ENCODE measurements at regions not wholly inside any gene's neighbourhood (a gene's known extent, or its start where the extent isn't known, plus 50 kb on each side); places are given as distances from the start of the nearest gene placed in this dataset.

DNA sequence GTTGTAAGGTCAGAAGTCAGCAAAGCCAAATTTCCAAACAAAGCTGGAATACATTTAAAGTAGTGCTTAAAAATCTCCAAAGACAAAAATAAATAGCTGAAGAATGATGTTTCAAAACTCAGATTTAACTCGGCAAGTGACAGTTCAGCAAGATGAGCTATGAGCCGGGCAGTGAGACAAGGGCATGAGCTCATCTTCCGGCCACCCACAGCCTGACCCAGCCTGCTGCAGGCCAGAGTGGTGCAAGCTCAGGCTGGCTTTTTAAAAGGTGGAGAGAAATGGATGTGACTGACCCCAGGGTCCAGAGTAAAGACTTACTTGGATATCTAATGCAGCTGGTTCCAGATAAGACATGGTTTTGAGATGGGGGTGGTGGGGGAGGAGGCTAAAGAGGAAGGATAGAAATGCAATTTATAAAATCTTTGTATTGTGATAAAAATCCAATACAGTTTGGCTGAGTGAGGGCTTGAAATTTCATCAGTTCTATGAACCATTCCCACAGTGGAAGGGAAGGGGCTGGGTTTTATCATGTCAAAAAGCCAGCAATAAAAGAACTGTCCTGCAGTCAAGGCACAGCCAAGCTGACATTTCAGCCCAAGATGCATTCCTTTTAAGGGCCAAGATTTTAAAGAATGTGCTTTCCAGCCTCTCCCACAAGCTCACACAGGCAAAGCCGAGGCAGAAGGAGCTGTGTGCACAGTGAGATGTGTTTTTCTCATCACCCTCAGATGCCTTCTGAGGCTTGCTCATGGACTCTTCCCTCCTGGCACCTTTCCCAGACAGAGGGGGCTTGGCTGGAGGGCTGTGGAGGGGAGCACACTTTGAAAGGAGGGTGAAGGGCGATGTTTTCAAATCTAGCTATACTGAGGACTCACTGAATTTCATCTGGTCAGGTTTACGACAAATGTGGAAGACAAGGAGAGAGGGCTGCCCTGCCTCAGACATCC lies 97.9 kb upstream of the KLHL29 start:
- H3K9me3 ChIP-seq (ENCODE audit: control insufficient read depth, low read length, poor library complexity, severe bottlenecking), result no peaks in the 10 kb centered on the region
- Mint-ChIP-seq H3K4me1 (no peaks in the 10 kb centered on the region), H3K27me3 (peaks cover 6% of the 10 kb centered on the region), H3K4me3 (no peak overlapping the region), H3K36me3 (ENCODE audit: low read depth) (no peaks in the 10 kb centered on the region), H3K27ac (no peak overlapping the region)
- ATAC-seq, result no peak
- no peak for DNase-seq

DNA sequence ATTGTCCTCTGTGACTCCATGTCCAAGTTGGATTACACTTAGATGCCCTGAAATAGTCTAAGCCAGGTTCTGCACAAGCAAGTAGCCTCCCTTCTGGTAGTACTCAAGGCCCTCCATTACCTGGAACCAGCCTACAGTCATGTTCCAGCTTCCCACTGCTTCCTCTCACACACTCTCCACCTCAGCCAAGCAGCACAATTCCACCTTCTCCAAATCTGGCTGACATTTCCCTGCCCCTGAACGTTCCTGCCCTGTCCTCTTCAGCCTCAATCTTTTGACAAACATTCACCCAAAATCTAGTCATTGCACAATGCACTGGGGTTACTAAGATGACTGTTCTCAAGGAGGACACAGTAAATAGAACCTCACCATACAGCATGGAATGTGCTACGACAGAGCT lies 95.3 kb upstream of the KLHL29 start:
- Mint-ChIP-seq H3K4me1 (no peaks in the 10 kb centered on the region), H3K27ac (no peak overlapping the region), H3K4me3 (no peak overlapping the region), H3K36me3 (ENCODE audit: low read depth) (peaks cover 2% of the 10 kb centered on the region), H3K27me3 (peaks cover 19% of the 10 kb centered on the region)
- DNase-seq, result no peak
- no peak for ATAC-seq
- no peaks in the 10 kb centered on the region for H3K9me3 ChIP-seq (ENCODE audit: control insufficient read depth, low read length, poor library complexity, severe bottlenecking)

DNA sequence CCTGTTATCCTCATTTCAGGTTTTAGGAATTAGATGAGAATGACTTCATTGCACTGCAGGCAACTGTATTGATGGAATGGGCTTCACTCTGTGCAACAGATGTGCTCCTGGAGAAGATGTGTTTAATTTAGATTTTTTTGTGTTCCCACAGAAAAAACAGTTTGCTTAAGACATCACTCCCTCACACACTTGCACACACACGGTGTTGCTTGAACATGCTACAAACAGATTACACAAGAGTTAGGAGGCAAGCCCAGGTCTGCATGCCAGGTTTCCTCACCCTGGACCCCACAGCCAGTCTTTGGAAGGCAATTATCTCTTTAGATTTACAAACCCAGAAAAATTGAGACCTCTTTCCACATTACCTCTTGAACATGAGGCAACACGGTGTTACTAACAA lies 93.7 kb upstream of the KLHL29 start:
- peaks cover 31% of the 10 kb centered on the region for H3K27me3 Mint-ChIP-seq
- H3K9me3 ChIP-seq (ENCODE audit: control insufficient read depth, low read length, poor library complexity, severe bottlenecking), result no peaks in the 10 kb centered on the region

DNA sequence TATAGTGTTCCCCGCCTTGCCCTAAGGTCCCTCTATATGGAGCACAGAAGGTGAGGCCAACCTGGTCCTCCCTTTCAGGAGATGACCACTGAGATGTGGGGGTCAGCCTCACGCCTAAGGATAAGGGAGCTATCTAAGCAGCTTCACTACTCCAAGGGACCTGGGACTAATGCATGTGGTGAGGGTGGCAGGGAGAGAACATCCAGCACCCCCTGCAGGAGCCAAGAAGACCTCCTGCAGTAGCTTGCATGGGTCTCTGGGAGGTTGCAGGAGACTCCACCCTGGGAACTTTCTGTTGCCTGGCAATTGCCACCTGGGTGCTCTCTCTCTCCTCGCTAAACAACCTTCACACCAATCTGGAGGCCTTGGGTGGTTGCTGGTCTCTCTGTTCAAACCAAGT lies 93.0 kb upstream of the KLHL29 start:
- Mint-ChIP-seq H3K4me3 (no peak overlapping the region), H3K27me3 (peaks cover 36% of the 10 kb centered on the region), H3K27ac (no peak overlapping the region), H3K4me1 (no peaks in the 10 kb centered on the region), H3K36me3 (ENCODE audit: low read depth) (peaks cover 2% of the 10 kb centered on the region)
- ATAC-seq (no peak), DNase-seq (no peak)
- no peaks in the 10 kb centered on the region for H3K9me3 ChIP-seq (ENCODE audit: control insufficient read depth, low read length, poor library complexity, severe bottlenecking)

More for the DNA sequence above, 93.7 kb upstream of the KLHL29 start:
- Mint-ChIP-seq H3K4me3 (no peak overlapping the region), H3K36me3 (ENCODE audit: low read depth) (peaks cover 2% of the 10 kb centered on the region), H3K27ac (no peak overlapping the region), H3K4me1 (no peaks in the 10 kb centered on the region)
- ATAC-seq, result no peak
- DNase-seq, result no peak

DNA sequence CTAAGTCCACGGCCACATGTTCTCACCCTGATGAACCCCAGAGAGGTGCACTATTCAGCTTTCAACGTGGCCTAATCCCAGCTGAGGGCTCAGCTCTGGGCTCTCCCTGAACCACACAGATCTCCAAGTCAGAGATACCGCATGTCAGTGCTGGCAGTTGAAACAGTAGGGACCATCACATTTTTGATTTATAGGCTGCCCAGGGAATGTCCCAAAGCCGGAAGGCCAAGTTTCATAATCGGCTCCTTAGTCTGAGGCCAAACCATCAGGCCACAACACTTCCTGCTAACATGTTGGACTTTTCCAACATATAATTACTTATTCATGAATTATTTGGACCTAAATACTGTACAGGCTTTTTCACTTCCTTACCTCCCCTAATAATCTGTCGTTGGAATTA lies 91.9 kb upstream of the KLHL29 start:
- H3K27ac Mint-ChIP-seq, result no peak overlapping the region
- ATAC-seq (no peak), DNase-seq (no peak)
- no peak overlapping the region for H3K4me3 Mint-ChIP-seq
- H3K4me1 Mint-ChIP-seq, result no peaks in the 10 kb centered on the region
- H3K36me3 Mint-ChIP-seq (ENCODE audit: low read depth), result peaks cover 2% of the 10 kb centered on the region
- peaks cover 44% of the 10 kb centered on the region for H3K27me3 Mint-ChIP-seq
- no peaks in the 10 kb centered on the region for H3K9me3 ChIP-seq (ENCODE audit: control insufficient read depth, low read length, poor library complexity, severe bottlenecking)

DNA sequence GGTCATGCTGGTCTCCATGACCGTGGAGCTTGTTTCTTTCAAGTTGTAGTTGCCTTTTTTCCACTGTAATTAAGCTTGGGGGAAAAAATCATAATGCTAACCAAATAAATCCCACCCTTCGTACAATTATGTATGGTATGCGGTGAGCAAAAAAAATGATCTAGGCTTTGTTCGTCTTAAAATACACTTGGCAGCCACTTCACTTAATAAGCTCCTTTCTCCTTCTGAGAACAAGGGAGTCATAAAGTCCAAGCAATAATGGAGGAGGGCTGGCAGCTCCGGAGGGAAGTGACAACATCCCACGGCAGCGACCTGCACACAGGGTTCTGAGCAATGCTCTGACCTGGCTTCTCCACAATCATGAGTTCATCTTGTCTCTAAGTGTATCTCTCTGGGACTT lies 91.2 kb upstream of the KLHL29 start:
- no peak overlapping the region for H3K4me3 Mint-ChIP-seq
- peaks cover 50% of the 10 kb centered on the region for H3K27me3 Mint-ChIP-seq
- DNase-seq, result no peak
- no peak for ATAC-seq
- H3K9me3 ChIP-seq (ENCODE audit: control insufficient read depth, low read length, poor library complexity, severe bottlenecking), result no peaks in the 10 kb centered on the region
- H3K4me1 Mint-ChIP-seq, result peaks cover 2% of the 10 kb centered on the region
- H3K27ac Mint-ChIP-seq, result no peak overlapping the region
- H3K36me3 Mint-ChIP-seq (ENCODE audit: low read depth), result peaks cover 2% of the 10 kb centered on the region

DNA sequence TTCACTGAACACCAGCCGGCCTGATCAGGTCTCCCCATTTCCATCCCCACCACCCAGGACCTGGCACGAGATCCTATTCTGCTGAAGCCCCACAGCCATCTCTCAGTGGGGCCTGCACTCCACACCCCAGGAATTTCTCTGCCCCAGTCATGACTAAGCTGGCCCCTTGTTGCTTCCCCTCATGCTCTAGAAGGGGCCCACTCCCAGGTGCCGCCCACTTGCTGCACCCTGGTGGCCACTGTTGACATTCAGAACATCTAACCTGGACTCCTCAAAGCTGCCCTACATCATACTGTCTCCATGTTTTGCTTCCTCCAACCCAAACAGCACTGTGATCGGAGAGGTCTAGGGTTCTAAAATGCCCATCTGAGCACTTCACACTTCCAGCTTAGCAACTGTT lies 90.7 kb upstream of the KLHL29 start:
- no peak for DNase-seq
- Mint-ChIP-seq H3K27me3 (peaks cover 53% of the 10 kb centered on the region), H3K27ac (no peak overlapping the region), H3K36me3 (ENCODE audit: low read depth) (peaks cover 2% of the 10 kb centered on the region), H3K4me3 (no peak overlapping the region), H3K4me1 (peaks cover 2% of the 10 kb centered on the region)
- H3K9me3 ChIP-seq (ENCODE audit: control insufficient read depth, low read length, poor library complexity, severe bottlenecking), result no peaks in the 10 kb centered on the region
- ATAC-seq, result no peak

DNA sequence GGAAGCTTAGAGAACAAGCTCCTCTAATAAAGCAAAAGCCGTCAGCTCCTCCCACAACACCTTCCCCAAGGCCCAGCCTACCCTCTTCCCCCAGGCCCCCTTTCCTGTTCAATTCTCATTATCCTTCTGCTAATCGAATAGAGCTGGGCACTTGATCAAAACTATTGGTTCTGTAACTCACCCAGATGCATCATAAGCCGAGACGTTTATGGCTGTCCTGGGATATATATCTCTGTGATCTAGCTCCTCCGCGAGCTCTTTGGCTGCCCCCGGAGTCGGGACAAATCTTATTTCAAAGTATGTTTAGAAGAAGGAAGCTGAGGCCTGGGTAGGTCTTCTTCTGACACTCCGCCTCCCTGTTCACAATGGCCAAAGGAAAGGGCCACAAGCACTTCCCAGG lies 88.3 kb upstream of the KLHL29 start:
- H3K27me3 Mint-ChIP-seq, result peaks cover 53% of the 10 kb centered on the region
- H3K4me3 Mint-ChIP-seq, result no peak overlapping the region
- no peak overlapping the region for H3K27ac Mint-ChIP-seq
- H3K4me1 Mint-ChIP-seq, result peaks cover 4% of the 10 kb centered on the region
- ATAC-seq, result no peak
- DNase-seq, result no peak
- H3K9me3 ChIP-seq (ENCODE audit: control insufficient read depth, low read length, poor library complexity, severe bottlenecking), result no peaks in the 10 kb centered on the region
- H3K36me3 Mint-ChIP-seq (ENCODE audit: low read depth), result peaks cover 2% of the 10 kb centered on the region

DNA sequence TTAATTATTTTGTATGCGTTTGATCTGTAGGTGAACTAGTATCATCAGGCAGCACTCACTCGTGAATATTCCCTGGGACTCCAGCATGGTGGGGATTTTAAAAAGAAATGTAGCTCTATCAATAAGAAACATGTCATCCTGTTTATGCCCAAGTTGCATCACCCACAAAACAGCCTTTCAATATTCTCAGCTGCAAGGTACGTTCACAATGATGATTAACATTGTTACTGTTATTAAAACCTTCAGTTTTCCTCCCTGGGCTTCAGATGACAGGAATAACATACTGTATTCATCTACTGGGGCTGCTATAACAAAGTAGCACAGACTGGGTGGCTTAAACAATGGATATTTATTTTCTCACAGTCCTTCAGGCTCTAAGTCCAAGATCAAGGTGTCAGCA lies 87.9 kb upstream of the KLHL29 start:
- no peaks in the 10 kb centered on the region for H3K9me3 ChIP-seq (ENCODE audit: control insufficient read depth, low read length, poor library complexity, severe bottlenecking)
- peaks cover 4% of the 10 kb centered on the region for H3K4me1 Mint-ChIP-seq
- H3K27me3 Mint-ChIP-seq, result peaks cover 53% of the 10 kb centered on the region
- peaks cover 2% of the 10 kb centered on the region for H3K36me3 Mint-ChIP-seq (ENCODE audit: low read depth)
- ATAC-seq (no peak), DNase-seq (no peak)
- no peak overlapping the region for H3K27ac Mint-ChIP-seq
- H3K4me3 Mint-ChIP-seq, result no peak overlapping the region

DNA sequence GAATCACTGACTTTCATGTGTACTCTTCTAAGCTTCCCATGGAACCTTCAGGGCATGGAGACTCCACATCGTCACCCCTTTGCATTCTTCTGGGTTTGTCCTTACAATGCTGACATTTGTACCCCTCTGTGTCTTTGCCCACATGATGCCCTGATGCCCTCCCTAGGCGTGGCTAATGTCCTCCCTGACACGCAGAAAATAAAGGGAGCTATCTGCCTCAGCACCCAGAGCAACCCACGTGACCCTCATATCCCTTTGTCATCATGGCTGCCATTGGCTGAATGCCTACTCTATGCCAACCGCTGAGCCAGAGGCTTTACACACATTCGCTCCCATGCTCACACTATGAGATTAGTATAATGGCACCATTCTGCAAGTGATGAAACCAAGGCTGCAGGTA lies 86.4 kb upstream of the KLHL29 start:
- no peak for DNase-seq
- Mint-ChIP-seq H3K36me3 (ENCODE audit: low read depth) (peaks cover 2% of the 10 kb centered on the region), H3K4me1 (peaks cover 4% of the 10 kb centered on the region), H3K4me3 (no peak overlapping the region), H3K27ac (no peak overlapping the region), H3K27me3 (peaks cover 49% of the 10 kb centered on the region)
- no peak for ATAC-seq
- no peaks in the 10 kb centered on the region for H3K9me3 ChIP-seq (ENCODE audit: control insufficient read depth, low read length, poor library complexity, severe bottlenecking)

DNA sequence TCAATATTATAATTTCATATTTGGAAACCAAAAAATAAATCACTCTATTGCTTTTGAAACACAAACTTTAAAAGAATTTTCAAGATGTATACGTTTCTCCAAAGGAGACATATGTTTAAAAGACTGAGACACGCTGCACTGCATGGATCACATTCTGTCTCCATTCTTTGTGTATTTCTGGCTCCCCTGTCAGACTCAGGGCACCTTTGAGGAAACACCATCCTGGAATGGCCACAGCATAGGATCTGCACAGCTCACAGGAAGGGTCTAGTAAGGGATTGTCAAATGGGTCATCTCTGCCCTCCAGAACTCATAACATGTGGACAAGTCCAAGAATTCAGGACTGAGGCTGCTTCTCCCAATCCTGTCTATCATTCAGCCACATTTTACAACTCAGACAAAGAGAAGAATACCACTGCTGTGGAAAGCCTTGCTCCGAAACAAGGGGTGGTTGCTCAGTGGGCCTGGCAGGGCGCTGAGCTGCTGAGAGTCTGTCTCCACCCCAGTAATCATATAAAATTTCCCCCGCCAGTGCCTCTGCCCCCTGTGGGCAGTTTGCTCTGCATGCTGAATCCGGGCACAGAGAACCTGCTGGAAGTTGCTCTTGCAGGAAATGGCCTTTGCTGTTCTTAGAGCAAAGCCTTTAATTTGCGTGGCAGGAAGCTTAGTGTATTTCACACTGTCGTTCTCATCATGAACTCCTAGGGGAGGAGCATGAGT lies 85.3 kb upstream of the KLHL29 start:
- Mint-ChIP-seq H3K27me3 (peaks cover 38% of the 10 kb centered on the region), H3K4me1 (peaks cover 4% of the 10 kb centered on the region), H3K27ac (no peak overlapping the region), H3K36me3 (ENCODE audit: low read depth) (no peaks in the 10 kb centered on the region), H3K4me3 (no peak overlapping the region)
- ATAC-seq, result no peak
- no peak for DNase-seq
- no peaks in the 10 kb centered on the region for H3K9me3 ChIP-seq (ENCODE audit: control insufficient read depth, low read length, poor library complexity, severe bottlenecking)

DNA sequence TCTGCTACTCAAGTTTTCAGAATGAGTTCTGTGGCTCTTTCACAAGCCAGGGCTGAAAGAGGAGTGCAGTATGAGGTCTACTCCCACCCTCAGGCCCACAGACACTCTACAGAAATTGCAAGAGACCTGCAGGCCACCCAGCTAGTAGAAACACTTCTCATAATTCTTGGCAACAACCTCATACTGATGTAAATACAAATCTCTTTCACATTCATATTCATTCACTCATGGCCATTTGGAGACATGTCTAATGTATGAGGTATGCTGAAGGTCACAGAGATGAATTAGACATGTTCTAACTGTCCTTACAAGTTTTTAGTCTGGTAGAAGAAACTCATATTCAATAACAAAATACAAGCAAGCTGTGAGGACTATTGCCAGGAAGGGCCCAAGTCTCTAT lies 83.8 kb upstream of the KLHL29 start:
- Mint-ChIP-seq H3K4me1 (peaks cover 4% of the 10 kb centered on the region), H3K27me3 (peaks cover 34% of the 10 kb centered on the region), H3K36me3 (ENCODE audit: low read depth) (no peaks in the 10 kb centered on the region), H3K4me3 (no peak overlapping the region), H3K27ac (no peak overlapping the region)
- no peaks in the 10 kb centered on the region for H3K9me3 ChIP-seq (ENCODE audit: control insufficient read depth, low read length, poor library complexity, severe bottlenecking)
- no peak for ATAC-seq
- no peak for DNase-seq

DNA sequence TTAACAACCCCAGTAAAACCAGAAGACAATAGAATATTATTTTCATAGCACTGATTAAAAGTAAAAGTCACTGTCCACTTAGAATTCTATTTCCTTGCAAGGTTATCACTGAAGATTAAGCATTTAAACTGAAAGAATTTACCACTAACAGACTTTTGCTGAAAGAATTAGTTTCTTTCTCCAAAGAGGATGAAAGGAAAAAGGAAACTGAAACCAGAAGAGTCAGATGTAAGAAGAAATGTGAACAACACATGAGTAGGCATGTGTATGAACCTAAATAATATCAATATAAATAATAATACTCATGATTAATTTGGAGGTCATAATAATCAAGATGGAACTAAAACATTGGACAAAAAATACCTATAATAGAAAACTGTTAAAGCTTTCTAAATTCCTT lies 82.4 kb upstream of the KLHL29 start:
- Mint-ChIP-seq H3K36me3 (ENCODE audit: low read depth) (no peaks in the 10 kb centered on the region), H3K27me3 (peaks cover 33% of the 10 kb centered on the region), H3K4me3 (no peak overlapping the region), H3K27ac (no peak overlapping the region), H3K4me1 (peaks cover 4% of the 10 kb centered on the region)
- no peak for DNase-seq
- no peaks in the 10 kb centered on the region for H3K9me3 ChIP-seq (ENCODE audit: control insufficient read depth, low read length, poor library complexity, severe bottlenecking)
- no peak for ATAC-seq
